Fibroblast of skin of abdomen (primary cell): ENCODE measurements at regions not wholly inside any gene's neighbourhood (a gene's known extent, or its start where the extent isn't known, plus 50 kb on each side); places are given as distances from the start of the nearest gene placed in this dataset.

Experiments
- DNase-seq: peaks from one replicate; pipeline ENCODE4 v3.0.0-alpha.2; 2013

GRCh38 chr1:37242501-37242900, 208.2 kb upstream of the GRIK3 start:
- no peak for DNase-seq

GRCh38 chr1:37243368-37244082, 209.2 kb upstream of the GRIK3 start:
- no peak for DNase-seq

GRCh38 chr1:37244083-37244480, 209.8 kb upstream of the GRIK3 start:
- DNase-seq = no peak

- DNase-seq = no peak
Observed at GRCh38 chr1:37244815-37245214, 210.5 kb upstream of the GRIK3 start.

GRCh38 chr1:37246631-37247030, 212.3 kb upstream of the GRIK3 start:
- no peak for DNase-seq

- DNase-seq = no peak
Observed at GRCh38 chr1:37250371-37250770, 216.1 kb upstream of the GRIK3 start.

GRCh38 chr1:37255136-37255795, 219.1 kb upstream of the ZC3H12A start:
- peak; percentile 4 for DNase-seq

GRCh38 chr1:37255868-37256267, 218.5 kb upstream of the ZC3H12A start:
- DNase-seq = no peak

- DNase-seq = no peak
Observed at GRCh38 chr1:37257646-37258045, 216.7 kb upstream of the ZC3H12A start.

- DNase-seq = no peak
Observed at GRCh38 chr1:37258068-37258467, 216.3 kb upstream of the ZC3H12A start.

- DNase-seq = no peak
Observed at GRCh38 chr1:37259019-37259418, 215.4 kb upstream of the ZC3H12A start.

- no peak for DNase-seq
Observed at GRCh38 chr1:37261129-37261528, 213.3 kb upstream of the ZC3H12A start.

- no peak for DNase-seq
Observed at GRCh38 chr1:37262439-37263170, 211.8 kb upstream of the ZC3H12A start.

- DNase-seq = no peak
Observed at GRCh38 chr1:37265156-37265555, 209.2 kb upstream of the ZC3H12A start.

GRCh38 chr1:37265786-37266667, 208.4 kb upstream of the ZC3H12A start:
- DNase-seq = no peak

GRCh38 chr1:37267111-37267835, 207.1 kb upstream of the ZC3H12A start:
- DNase-seq = no peak

- DNase-seq = no peak
Observed at GRCh38 chr1:37270639-37271038, 203.7 kb upstream of the ZC3H12A start.

GRCh38 chr1:37272626-37273025, 201.8 kb upstream of the ZC3H12A start:
- DNase-seq = no peak

GRCh38 chr1:37274486-37274885, 199.9 kb upstream of the ZC3H12A start:
- no peak for DNase-seq

- no peak for DNase-seq
Observed at GRCh38 chr1:37274938-37275631, 199.3 kb upstream of the ZC3H12A start.

GRCh38 chr1:37277366-37277765, 197.0 kb upstream of the ZC3H12A start:
- DNase-seq = no peak
